Activated CD8-positive, alpha-beta memory T cell treated with anti-CD3 and anti-CD28 coated beads for 24 hours (primary cell): ENCODE measurements at regions not wholly inside any gene's neighbourhood (a gene's known extent, or its start where the extent isn't known, plus 50 kb on each side); places are given as distances from the start of the nearest gene placed in this dataset.

ENCODE experiments used
- DNase-seq: peaks from one replicate; pipeline ENCODE4 v3.0.0-alpha.2; 2020

- no peak for DNase-seq
Observed at GRCh38 chr11:26053966-26054365, 278.0 kb upstream of the ANO3 start.

- DNase-seq: no peak
Observed at GRCh38 chr11:26062660-26063059, 269.3 kb upstream of the ANO3 start.

GRCh38 chr11:26063915-26064314 lies 268.0 kb upstream of the ANO3 start:
- DNase-seq: no peak

DNA sequence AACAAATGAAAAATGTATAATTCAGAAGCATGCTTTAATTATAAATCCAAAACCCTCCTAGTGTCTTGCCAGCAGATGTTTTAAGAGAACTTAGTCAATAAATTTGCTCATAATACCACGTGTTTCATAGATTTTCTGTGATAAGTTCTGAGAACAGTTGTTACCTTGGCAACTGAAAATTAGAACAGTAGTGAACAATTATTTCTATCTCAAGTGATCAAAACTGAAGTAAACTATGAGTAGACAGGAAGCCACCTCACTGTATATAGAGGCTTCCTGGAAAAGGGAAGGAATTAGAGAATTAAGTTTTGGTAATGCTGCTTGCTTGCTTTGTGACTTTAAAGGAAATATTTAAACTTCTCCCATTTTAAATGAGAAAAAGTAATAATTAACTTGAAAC lies 266.0 kb upstream of the ANO3 start:
- no peak for DNase-seq

DNA sequence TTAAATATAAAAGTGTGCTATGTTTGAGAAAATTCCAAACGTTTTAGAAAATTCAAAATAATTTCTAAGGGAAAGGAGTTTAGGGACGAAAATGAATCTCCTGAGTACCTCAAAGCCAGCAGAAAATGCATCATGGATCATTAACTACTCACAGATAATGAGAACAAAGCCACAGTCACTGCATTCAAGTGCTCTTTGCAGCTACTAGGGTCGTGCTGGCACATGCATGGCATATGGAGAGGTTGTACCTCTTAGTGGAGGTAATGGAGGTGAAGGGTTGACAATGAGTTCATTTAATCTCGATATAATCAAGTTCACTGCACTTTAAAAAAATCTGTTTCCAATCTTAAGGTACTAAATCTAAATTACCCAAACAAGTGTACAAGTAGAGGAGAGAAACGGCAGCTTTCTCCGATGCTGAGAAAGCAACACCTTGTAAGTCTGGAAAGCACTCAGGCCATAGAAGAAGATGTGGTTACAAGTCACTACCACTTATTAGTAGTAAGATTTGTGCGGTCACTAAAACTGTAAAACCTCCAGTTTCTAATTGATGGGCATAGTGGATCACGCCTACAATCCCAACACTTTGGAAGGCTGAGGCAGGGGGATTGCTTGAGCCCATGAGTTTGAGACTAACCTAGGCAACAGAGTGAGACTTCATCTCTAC lies 261.1 kb upstream of the ANO3 start:
- no peak for DNase-seq

DNA sequence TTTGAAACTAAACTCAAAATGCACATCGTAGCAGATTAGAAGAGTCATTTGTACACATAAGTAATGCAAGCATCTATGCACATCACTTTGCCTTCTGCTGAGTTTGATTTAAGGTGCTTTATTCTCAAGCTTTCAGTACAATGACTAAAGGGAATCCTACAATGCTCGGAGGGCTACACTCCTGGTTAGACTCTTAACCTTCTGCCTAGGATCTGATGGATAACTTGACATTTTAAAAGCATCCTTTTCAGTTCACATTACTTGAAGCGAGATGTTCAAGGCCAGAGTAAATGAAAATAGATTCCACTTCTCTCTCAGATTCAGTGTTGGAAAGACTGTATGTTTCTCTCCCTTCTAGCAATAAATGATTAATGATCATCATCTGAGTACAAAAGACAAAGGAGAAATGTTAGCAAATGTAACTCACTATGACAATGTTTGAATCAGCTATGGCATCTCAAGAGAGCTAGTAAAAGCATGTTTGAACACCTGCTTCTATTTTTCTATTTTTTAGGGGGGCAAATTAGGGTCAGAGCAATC lies 259.2 kb upstream of the ANO3 start:
- DNase-seq: no peak

DNA sequence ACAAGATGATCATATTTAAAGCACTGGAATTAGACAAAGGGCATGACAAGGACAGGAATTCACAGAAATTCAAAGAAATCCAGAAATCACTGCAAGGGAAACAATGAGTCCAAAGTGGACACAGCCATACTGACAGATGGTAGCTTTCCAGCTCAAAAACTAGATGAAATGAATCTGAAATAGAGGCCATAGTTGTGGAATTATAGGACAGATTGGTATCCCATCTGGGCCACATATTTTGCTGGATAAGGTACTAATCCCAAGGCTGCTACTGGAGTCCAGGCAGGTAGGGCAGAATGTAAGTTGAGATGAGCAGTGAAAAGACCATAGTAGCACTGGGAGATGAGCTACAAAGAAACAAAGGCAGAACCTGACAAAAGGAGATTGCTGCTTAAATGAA lies 258.3 kb upstream of the ANO3 start:
- DNase-seq: no peak

GRCh38 chr11:26076233-26076990 lies 255.5 kb upstream of the ANO3 start:
- DNase-seq: no peak

GRCh38 chr11:26078231-26078821 lies 253.6 kb upstream of the ANO3 start:
- no peak for DNase-seq

GRCh38 chr11:26084313-26084712 lies 247.6 kb upstream of the ANO3 start:
- DNase-seq: no peak

- DNase-seq: no peak
Observed at GRCh38 chr11:26086028-26086427, 245.9 kb upstream of the ANO3 start.

- DNase-seq: no peak
Observed at GRCh38 chr11:26087120-26087935, 244.6 kb upstream of the ANO3 start.

DNA sequence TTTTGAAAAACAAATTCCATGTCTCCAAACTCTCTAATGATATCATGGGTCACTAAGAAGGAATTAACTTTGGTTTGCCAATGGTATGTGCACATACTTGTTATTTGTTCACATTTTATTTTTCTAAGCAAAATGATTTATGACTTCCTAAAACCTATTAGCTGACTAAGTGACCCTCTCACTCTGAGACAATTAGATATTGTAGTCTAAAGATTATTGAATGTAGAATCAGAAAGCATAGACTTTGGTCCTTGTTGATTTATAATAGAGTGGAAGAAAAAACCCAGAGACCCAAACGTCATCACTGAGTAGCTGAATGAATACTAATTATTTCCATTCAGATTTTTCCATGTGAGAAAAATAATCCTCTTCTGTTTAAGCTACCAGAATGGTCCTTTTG lies 243.5 kb upstream of the ANO3 start:
- no peak for DNase-seq

DNA sequence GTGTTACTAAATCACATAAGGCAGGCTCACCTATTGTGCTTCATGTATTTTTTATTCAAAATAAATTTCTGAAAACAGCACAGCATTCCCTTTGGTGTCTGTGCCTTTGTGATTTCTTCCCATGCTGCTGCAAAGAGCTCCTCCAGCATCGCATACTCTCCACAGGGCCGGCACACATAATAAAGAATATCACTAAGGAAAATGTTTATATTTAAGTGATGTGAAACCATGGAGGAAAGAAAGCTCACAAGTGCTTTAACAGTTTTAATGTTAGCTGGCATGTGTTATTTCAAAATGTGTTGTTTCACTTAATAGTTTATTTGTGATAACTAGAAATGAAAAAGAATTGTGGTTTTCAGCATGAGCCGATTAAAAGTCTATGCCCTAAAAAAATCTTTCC lies 241.3 kb upstream of the ANO3 start:
- DNase-seq: no peak

DNA sequence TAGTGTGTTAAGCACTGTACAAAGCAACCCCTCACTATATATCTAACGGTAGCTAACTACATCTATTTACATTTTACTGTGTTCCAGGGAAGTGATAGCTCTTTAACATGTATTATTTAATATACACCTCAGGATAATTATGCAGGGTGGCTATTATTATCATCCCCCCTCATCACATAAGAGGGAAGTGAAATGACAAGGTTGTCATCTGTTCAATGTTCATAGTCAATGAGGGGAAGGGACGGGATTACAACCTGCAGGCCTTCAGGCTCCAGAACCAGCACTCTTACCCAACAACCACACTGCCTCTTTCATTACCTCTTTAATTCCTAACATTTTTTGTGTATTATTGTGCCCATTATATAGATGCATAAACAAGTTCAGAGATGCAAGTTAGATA lies 238.7 kb upstream of the ANO3 start:
- no peak for DNase-seq

DNA sequence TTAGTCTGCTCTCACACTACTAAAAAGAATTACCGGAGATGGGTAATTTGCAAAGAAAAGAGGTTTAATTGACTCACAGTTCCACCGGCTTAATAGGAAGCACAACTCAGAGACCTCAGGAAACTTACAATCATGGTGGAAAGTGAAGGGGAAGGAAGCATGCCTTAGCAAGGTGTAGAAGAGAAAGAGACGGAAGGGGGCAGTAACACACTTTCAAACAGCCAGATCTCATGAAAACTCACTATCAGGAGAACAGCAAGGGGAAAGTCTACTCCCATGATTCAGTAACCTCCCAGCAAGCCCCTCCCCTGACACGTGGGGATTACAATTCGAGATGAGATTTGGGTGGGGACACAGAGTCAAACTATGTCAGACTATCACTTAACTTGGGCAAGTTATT lies 236.6 kb upstream of the ANO3 start:
- DNase-seq: no peak

DNA sequence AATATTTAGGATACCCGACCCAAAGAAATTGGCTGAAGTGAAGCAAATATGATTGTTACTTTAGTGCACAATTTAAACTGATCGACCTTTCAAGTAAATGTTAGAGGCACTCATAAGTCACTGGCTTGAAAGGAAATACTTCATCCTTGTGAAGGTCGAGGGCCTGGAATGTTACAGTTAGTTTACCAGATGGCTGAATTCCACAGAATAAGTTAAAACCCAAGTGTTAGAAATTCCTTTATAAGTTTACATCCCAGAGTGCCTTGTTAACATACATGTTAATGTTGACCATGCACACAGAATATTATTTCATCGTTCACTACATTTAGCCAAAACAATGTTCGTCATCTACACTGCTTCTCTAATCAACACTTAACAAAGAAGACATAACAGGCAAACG lies 235.5 kb upstream of the ANO3 start:
- no peak for DNase-seq

- no peak for DNase-seq
Observed at GRCh38 chr11:26102325-26102724, 229.6 kb upstream of the ANO3 start.

DNA sequence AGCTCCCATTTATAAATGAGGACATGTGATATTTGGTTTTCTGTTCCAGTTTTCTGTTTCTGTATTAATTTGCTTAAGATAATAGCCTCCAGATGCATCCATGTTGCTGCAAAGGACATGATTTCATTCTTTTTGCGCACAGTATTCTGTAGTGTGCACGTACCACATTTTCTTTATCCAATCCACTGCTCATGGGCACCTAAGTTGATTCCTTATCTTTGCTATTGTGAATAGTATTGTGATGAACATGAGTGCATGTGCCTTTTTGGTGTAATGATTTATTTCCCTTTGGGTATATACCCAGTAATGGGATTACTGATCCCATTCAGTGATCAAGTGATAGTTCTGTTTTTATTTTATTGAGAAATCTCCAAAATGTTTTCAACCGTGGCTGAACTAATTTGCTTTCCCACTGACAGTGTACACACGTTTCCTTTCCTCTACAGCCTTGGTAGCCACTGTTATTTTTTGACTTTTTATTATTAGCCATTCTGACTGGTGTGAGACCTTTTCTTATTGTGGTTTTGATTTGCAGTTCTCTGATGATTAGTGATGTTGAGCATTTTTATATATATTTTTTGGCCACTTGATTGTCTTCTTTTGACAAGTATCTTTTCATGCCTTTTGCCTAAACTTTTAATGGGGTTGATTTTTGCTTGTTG lies 226.0 kb upstream of the ANO3 start:
- no peak for DNase-seq

- DNase-seq: no peak
Observed at GRCh38 chr11:26106726-26107125, 225.2 kb upstream of the ANO3 start.

- no peak for DNase-seq
Observed at GRCh38 chr11:26109658-26110368, 222.1 kb upstream of the ANO3 start.

GRCh38 chr11:26112264-26112663 lies 219.7 kb upstream of the ANO3 start:
- no peak for DNase-seq
